Cardiac fibroblast (primary cell): ENCODE measurements at regions not wholly inside any gene's neighbourhood (a gene's known extent, or its start where the extent isn't known, plus 50 kb on each side); places are given as distances from the start of the nearest gene placed in this dataset.

ENCODE experiments used
- DNase-seq, 2 donors: peaks; one replicate each; pipeline versions ENCODE4 v3.0.0 to v3.0.0-alpha.2; 2010; ENCODE audit warnings: low read depth in 2 of 2
- H3K4me3 ChIP-seq, 2 donors: replicated peaks in 1 of 2; 1 replicate in 1 of 2; 2 replicates in 1 of 2; pipeline ENCODE4 v1.5.1; 2011; ENCODE audit warnings: low read depth in 2 of 2, low read length in 2 of 2, mild to moderate bottlenecking in 2 of 2, moderate library complexity in 1 of 2
- CTCF ChIP-seq: IDR thresholded peaks from one replicate; pipeline ENCODE4 v1.5.1; 2011; ENCODE audit warnings: low read depth, mild to moderate bottlenecking, low read length, inconsistent platforms

- DNase-seq = no peak
- H3K4me3 ChIP-seq = no peak overlapping the region
- no peak for TF ChIP-seq CTCF
Observed at GRCh38 chr2:58644451-58644850, 403.3 kb upstream of the FANCL start.

- no peak for DNase-seq
- TF ChIP-seq CTCF = no peak
Observed at GRCh38 chr2:58641001-58641400, 399.9 kb upstream of the FANCL start.

GRCh38 chr2:58640042-58640441 is 398.9 kb upstream of the FANCL start:
- no peak overlapping the region for H3K4me3 ChIP-seq
- no peak for TF ChIP-seq CTCF
- DNase-seq = no peak

More at GRCh38 chr2:58641001-58641400, 399.9 kb upstream of the FANCL start:
- no peak overlapping the region for H3K4me3 ChIP-seq

- no peak overlapping the region for H3K4me3 ChIP-seq
- TF ChIP-seq CTCF = no peak
- no peak for DNase-seq
Observed at GRCh38 chr2:58638256-58638805, 397.2 kb upstream of the FANCL start.

GRCh38 chr2:58636872-58637271 is 395.7 kb upstream of the FANCL start:
- no peak for TF ChIP-seq CTCF
- DNase-seq = no peak
- H3K4me3 ChIP-seq = no peak overlapping the region

- DNase-seq = no peak
- no peak for TF ChIP-seq CTCF
- no peak overlapping the region for H3K4me3 ChIP-seq
Observed at GRCh38 chr2:58635801-58636375, 394.8 kb upstream of the FANCL start.
